ENCODE measurements at regions not wholly inside any gene's neighbourhood (a gene's known extent, or its start where the extent isn't known, plus 50 kb on each side); places are given as distances from the start of the nearest gene placed in this dataset.

DNA sequence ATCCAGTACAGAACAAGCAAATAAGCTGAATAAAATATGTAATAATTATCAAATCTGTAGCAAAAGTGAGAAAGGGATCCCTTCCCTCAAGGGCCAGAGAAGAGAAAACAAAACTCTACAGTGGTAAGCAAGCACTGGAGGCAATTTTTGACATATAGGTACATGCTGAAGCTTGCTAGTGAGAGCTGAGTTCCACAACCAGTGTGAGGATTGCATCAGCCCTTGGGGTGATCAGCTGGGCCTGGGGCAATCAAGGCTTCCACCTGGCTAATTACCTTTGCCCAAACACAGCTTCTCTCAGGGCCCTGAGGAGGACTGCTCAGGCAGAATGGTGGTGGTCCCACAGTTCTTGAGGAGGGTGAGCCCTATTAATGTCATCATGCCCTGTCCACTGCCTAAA, 134.4 kb upstream of the DLX6 start:
- no peak for TF ChIP-seq CTCF (IDR thresholded peaks at IDR 0.05)
- TF ChIP-seq POLR2A (IDR thresholded peaks at IDR 0.05), result no peak

Data from right lobe of liver (tissue), 4 donors.